H1 (cell line): ENCODE measurements at regions not wholly inside any gene's neighbourhood (a gene's known extent, or its start where the extent isn't known, plus 50 kb on each side); places are given as distances from the start of the nearest gene placed in this dataset.

Experiments
- HDAC6 ChIP-seq: IDR thresholded peaks from one replicate; pipeline ENCODE4 v1.7.1; 2012; ENCODE audit warnings: low read depth, mild to moderate bottlenecking, inconsistent platforms, low read length, moderate library complexity
- RBBP5 ChIP-seq: IDR thresholded peaks from 2 replicates; pipeline ENCODE4 v1.7.1; 2012; ENCODE audit warnings: low read depth, mild to moderate bottlenecking, inconsistent platforms, low read length, moderate library complexity, borderline replicate concordance

DNA sequence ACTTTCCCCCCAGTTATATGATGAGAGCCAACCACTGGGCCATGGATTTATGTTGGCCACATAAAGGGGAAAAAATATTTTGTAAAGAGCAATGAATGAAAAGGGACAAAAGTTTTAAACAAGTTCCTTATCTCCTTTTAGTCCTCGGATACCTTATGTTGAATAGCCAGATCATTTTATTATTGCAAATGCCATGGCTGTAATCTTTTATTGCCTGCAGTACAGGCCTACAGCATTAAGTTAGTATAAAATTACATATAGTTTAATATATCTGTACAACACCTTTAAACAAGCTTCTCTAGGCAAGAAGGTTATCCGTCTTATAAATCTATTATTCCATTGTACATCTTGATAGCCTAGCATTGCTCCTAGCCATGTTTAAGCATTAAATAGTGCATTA, 93.9 kb upstream of the SLC35B3 start (continued):
- TF ChIP-seq RBBP5 (no peak), HDAC6 (no peak)
- TF ChIP-seq, all 59 proteins: peak for 0
